ENCODE measurements at regions not wholly inside any gene's neighbourhood (a gene's known extent, or its start where the extent isn't known, plus 50 kb on each side); places are given as distances from the start of the nearest gene placed in this dataset.

GRCh38 chrY:21174697-21175463 is 336.3 kb upstream of the RBMY1B start:
- no peak for DNase-seq (ENCODE audit: low read depth)

- DNase-seq (ENCODE audit: low read depth) = no peak
Measured at GRCh38 chrY:21175505-21175904, 335.6 kb upstream of the RBMY1B start.

- DNase-seq (ENCODE audit: low read depth) = no peak
Measured at GRCh38 chrY:21177306-21177800, 333.8 kb upstream of the RBMY1B start.

- no peak for DNase-seq (ENCODE audit: low read depth)
Measured at GRCh38 chrY:21178281-21178680, 332.9 kb upstream of the RBMY1B start.

- DNase-seq (ENCODE audit: low read depth) = peak; percentile 6
Measured at GRCh38 chrY:21180921-21181320, 330.2 kb upstream of the RBMY1B start.

GRCh38 chrY:21184271-21184670 is 326.9 kb upstream of the RBMY1B start:
- DNase-seq (ENCODE audit: low read depth) = no peak

- no peak for DNase-seq (ENCODE audit: low read depth)
Measured at GRCh38 chrY:21185419-21186105, 325.6 kb upstream of the RBMY1B start.

GRCh38 chrY:21192694-21193093 is 318.4 kb upstream of the RBMY1B start:
- no peak for DNase-seq (ENCODE audit: low read depth)

- DNase-seq (ENCODE audit: low read depth) = no peak
Measured at GRCh38 chrY:21200246-21200645, 310.9 kb upstream of the RBMY1B start.

- DNase-seq (ENCODE audit: low read depth) = no peak
Measured at GRCh38 chrY:21227849-21228248, 283.3 kb upstream of the RBMY1B start.

GRCh38 chrY:21240221-21240620 is 270.9 kb upstream of the RBMY1B start:
- no peak for DNase-seq (ENCODE audit: low read depth)

- DNase-seq (ENCODE audit: low read depth) = no peak
Measured at GRCh38 chrY:21240662-21241310, 270.4 kb upstream of the RBMY1B start.

GRCh38 chrY:21242793-21243192 is 268.3 kb upstream of the RBMY1B start:
- DNase-seq (ENCODE audit: low read depth) = no peak

GRCh38 chrY:21246780-21247179 is 264.4 kb upstream of the RBMY1B start:
- no peak for DNase-seq (ENCODE audit: low read depth)

- DNase-seq (ENCODE audit: low read depth) = no peak
Measured at GRCh38 chrY:21248591-21248990, 262.5 kb upstream of the RBMY1B start.

GRCh38 chrY:21253455-21254248 is 257.5 kb upstream of the RBMY1B start:
- no peak for DNase-seq (ENCODE audit: low read depth)

- no peak for DNase-seq (ENCODE audit: low read depth)
Measured at GRCh38 chrY:21254476-21254875, 256.7 kb upstream of the RBMY1B start.

GRCh38 chrY:21256820-21257219 is 254.3 kb upstream of the RBMY1B start:
- DNase-seq (ENCODE audit: low read depth) = no peak

GRCh38 chrY:21259707-21260106 is 251.4 kb upstream of the RBMY1B start:
- no peak for DNase-seq (ENCODE audit: low read depth)

GRCh38 chrY:21260325-21260724 is 250.8 kb upstream of the RBMY1B start:
- DNase-seq (ENCODE audit: low read depth) = no peak

GRCh38 chrY:21261158-21261557 is 250.0 kb upstream of the RBMY1B start:
- no peak for DNase-seq (ENCODE audit: low read depth)

GRCh38 chrY:21266751-21267150 is 244.4 kb upstream of the RBMY1B start:
- no peak for DNase-seq (ENCODE audit: low read depth)
